Gastroesophageal sphincter (tissue), 4 donors: ENCODE measurements at regions not wholly inside any gene's neighbourhood (a gene's known extent, or its start where the extent isn't known, plus 50 kb on each side); places are given as distances from the start of the nearest gene placed in this dataset.

Experiments
- ATAC-seq: fragments of 150-250 bp; one replicate; pipeline ENCODE4 v1.9.1; 2016; ENCODE audit warnings: mild to moderate bottlenecking, moderate library complexity
- H3K27ac ChIP-seq, 4 donors: fragments of 200-600 bp; sonication (generic) in 3 of 4; 1 replicate in 3 of 4; 2 replicates in 1 of 4; pipeline ENCODE4 v1.5.1; 2016 to 2019
- H3K27me3 ChIP-seq: fragments of 200-600 bp; sonication (generic); one replicate; pipeline ENCODE4 v1.5.1; 2019
- H3K36me3 ChIP-seq, 2 donors: fragments of 200-600 bp; sonication (generic); one replicate each; pipeline ENCODE4 v1.5.1; 2019; ENCODE audit warnings: control low read depth in 1 of 2
- H3K4me1 ChIP-seq, 3 donors: fragments of 200-600 bp; sonication (generic); 1 replicate in 2 of 3; 2 replicates in 1 of 3; pipeline ENCODE4 v1.5.1; 2016 to 2019; ENCODE audit warnings: control low read depth in 2 of 3
- H3K4me3 ChIP-seq, 2 donors: fragments of 200-600 bp; sonication (generic); one replicate each; pipeline ENCODE4 v1.5.1; 2019; ENCODE audit warnings: mild to moderate bottlenecking in 1 of 2, moderate library complexity in 1 of 2
- H3K9me3 ChIP-seq, 3 donors: fragments of 200-600 bp; sonication (generic); one replicate each; pipeline ENCODE4 v1.5.1; 2017 to 2019; ENCODE audit warnings: control low read depth in 2 of 3
- EP300 ChIP-seq: sonication (generic); formaldehyde crosslinking; IDR thresholded peaks from one replicate; pipeline ENCODE4 v1.6.1; 2017; ENCODE audit warnings: antibody characterized with exemption, mild to moderate bottlenecking
- POLR2A ChIP-seq, 2 donors: fragments of 450-650 bp; IDR thresholded peaks; one replicate each; pipeline ENCODE4 v1.6.1; 2017; ENCODE audit warnings: antibody characterized with exemption in 2 of 2, mild to moderate bottlenecking in 2 of 2, moderate library complexity in 1 of 2
- POLR2AphosphoS5 ChIP-seq: sonication (generic); formaldehyde crosslinking; IDR thresholded peaks from one replicate; pipeline ENCODE4 v1.6.1; 2017; ENCODE audit warnings: antibody characterized with exemption
- WGBS, 2 donors: methylation state at CpG; one replicate each; pipeline ENCODE4 v1.1.5; 2018; ENCODE audit warnings: low coverage in 1 of 2; 5-methylcytosine and 5-hydroxymethylcytosine counted together
- TF ChIP-seq, protein P1 (sequence below), 4 experiments: fragments of 200-600 bp in 2 of 4; fragments of 450-650 bp in 2 of 4; sonication (generic) in 1 of 4; IDR thresholded peaks; one replicate each; pipeline ENCODE4 v1.5.1; 2017 to 2019; ENCODE audit warnings: antibody characterized with exemption in 4 of 4, mild to moderate bottlenecking in 2 of 4, moderate library complexity in 2 of 4

DNA sequence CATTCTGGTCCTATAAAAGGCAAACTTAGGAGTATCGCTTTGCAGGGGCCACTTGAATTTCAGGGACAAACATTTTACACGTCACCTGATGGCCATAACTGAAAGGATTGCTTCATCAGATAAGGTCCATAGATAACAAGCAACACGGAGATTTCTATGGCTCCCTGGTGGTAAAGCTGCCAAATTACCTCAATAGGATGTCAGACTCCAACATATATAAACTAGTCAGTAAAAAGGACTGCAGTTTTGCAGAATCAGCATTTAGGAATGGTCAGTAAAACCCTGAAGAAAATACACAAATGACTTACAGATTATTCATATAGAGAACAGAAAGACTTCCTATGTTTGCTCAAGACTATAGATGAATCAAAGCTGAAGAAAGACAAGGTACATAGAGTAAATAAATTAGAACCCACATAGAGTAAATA is 66.1 kb upstream of the GRIP1 start:
- WGBS, 2 donors = 22 to 47% methylated on average over 1 to 3 of the region's 3 CpGs

DNA sequence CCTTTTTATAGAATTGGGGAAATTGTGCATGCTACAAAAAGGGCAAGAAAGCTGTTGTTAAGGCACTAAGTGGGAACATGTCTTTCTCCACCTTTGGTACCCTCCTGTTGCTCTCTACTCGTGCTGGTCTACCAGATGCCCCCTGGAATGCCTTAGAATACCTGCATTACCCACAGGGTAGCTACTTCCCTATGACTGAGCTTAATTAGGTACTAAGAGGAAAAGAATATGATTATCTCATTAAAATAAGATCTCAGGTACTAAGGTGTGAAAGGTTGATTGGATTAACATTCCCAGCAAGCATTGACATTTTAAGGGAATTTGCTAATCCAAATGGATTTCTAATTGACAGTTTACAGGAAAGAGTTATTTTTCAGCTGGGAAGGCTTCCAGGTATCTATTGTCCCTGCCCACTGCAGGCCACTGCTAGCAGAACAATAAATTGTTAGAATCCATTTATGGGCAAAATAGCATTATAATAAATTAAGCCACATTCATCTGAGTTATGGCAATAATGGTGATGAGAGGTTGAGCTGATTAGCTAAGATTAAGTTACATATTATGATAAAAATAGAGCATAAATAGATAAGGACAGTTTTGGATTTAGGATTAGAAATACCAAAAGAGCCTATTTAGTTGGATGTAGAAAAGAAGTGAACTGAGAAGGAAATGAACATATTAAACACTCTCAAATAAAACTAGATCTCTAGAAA is 67.8 kb upstream of the GRIP1 start:
- H3K36me3 ChIP-seq = no peaks in the 10 kb centered on the region
- ATAC-seq = no peak
- no peak overlapping the region for H3K27ac ChIP-seq
- peaks cover 0 to 2% (median 0%) of the 10 kb centered on the region in 3 donors for H3K4me1 ChIP-seq
- H3K27me3 ChIP-seq = no peaks in the 10 kb centered on the region
- TF ChIP-seq EP300 (no peak), POLR2A (IDR thresholded peaks at IDR 0.05) (no peak), POLR2AphosphoS5 (no peak)
- TF ChIP-seq, protein P1, sequence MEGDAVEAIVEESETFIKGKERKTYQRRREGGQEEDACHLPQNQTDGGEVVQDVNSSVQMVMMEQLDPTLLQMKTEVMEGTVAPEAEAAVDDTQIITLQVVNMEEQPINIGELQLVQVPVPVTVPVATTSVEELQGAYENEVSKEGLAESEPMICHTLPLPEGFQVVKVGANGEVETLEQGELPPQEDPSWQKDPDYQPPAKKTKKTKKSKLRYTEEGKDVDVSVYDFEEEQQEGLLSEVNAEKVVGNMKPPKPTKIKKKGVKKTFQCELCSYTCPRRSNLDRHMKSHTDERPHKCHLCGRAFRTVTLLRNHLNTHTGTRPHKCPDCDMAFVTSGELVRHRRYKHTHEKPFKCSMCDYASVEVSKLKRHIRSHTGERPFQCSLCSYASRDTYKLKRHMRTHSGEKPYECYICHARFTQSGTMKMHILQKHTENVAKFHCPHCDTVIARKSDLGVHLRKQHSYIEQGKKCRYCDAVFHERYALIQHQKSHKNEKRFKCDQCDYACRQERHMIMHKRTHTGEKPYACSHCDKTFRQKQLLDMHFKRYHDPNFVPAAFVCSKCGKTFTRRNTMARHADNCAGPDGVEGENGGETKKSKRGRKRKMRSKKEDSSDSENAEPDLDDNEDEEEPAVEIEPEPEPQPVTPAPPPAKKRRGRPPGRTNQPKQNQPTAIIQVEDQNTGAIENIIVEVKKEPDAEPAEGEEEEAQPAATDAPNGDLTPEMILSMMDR (IDR thresholded peaks at IDR 0.05) = no peak
- no peak overlapping the region for H3K4me3 ChIP-seq
- 33 to 88% methylated on average over 1 of the region's 1 CpG for WGBS, 2 donors
- no peaks in the 10 kb centered on the region for H3K9me3 ChIP-seq

More for the DNA sequence above, 66.1 kb upstream of the GRIP1 start:
- ATAC-seq = no peak
- no peak overlapping the region for H3K4me3 ChIP-seq
- H3K27ac ChIP-seq = no peak overlapping the region
- TF ChIP-seq, protein P1 (IDR thresholded peaks at IDR 0.05) = no peak
- TF ChIP-seq POLR2A (IDR thresholded peaks at IDR 0.05) (no peak), EP300 (no peak), POLR2AphosphoS5 (no peak)
- H3K4me1 ChIP-seq = no peaks in the 10 kb centered on the region
- H3K27me3 ChIP-seq = no peaks in the 10 kb centered on the region
- H3K36me3 ChIP-seq = no peaks in the 10 kb centered on the region
- no peaks in the 10 kb centered on the region for H3K9me3 ChIP-seq

DNA sequence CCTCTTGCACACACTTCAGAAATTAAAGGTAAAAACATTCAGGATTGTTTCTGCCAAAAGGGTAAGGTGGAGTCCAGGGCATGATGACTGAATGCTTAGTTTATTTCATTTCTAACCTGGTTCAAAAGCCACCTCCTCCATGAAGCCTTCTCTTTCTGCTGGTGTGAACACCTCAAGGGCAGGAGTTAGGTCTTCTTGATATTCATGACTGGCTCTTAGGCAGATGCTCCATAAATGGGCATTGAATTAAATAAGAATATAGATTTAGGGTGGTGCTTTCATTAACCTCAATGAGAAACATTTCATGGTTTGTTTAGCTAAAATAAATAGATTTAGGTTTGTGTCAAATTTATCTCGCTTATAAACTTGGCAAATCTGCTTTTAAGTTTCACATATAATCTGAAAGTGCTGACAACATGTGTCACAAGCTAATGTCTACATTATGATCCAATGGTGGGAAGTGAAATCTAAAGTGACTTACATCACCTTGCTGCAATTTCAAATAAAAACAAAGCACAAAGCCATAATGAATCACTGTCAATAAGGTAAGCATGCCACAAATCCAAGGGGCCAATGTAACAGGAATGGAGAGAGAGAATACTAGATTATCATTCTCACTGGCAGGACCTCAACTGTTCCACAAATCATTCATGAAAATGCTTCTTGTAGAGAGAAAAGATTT is 72.7 kb upstream of the GRIP1 start:
- ATAC-seq = no peak
- Histone ChIP-seq H3K4me1 (peaks cover 0 to 7% (median 0%) of the 10 kb centered on the region in 3 donors), H3K27ac (no peak overlapping the region), H3K27me3 (no peaks in the 10 kb centered on the region), H3K36me3 (no peaks in the 10 kb centered on the region), H3K9me3 (no peaks in the 10 kb centered on the region), H3K4me3 (no peak overlapping the region)
- 17 to 38% methylated on average over 1 of the region's 1 CpG for whole genome bisulfite sequencing, 2 donors
- TF ChIP-seq, protein P1 (IDR thresholded peaks at IDR 0.05) = no peak
- TF ChIP-seq POLR2AphosphoS5 (no peak), POLR2A (IDR thresholded peaks at IDR 0.05) (no peak), EP300 (no peak)

DNA sequence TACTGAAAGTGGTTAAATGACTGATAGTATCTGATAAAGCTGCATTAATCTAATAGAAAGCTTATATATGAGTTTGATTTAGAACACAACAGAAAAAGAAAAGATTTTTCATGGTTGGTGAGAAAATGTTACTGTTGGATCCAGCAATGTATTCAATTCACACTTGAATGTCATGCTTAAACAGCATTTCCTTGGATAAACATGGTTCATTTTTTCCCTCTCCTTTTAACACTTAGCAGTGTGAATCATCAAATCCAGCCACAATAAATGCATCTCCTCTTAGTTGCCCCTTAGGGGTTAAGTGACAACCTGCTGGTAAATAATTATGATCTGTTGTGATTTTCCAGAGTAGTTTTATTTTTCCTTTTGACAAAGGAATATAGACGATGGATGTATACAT is 74.9 kb upstream of the GRIP1 start:
- H3K27ac ChIP-seq = no peak overlapping the region
- no peaks in the 10 kb centered on the region for H3K36me3 ChIP-seq
- ATAC-seq = no peak
- H3K4me3 ChIP-seq = no peak overlapping the region
- 56 to 83% methylated on average over 1 of the region's 1 CpG for WGBS, 2 donors
- TF ChIP-seq EP300 (no peak), POLR2A (IDR thresholded peaks at IDR 0.05) (no peak), POLR2AphosphoS5 (no peak)
- TF ChIP-seq, protein P1 (IDR thresholded peaks at IDR 0.05) = no peak
- no peaks in the 10 kb centered on the region for H3K27me3 ChIP-seq
- no peaks in the 10 kb centered on the region for H3K9me3 ChIP-seq
- peaks cover 0 to 7% (median 0%) of the 10 kb centered on the region in 3 donors for H3K4me1 ChIP-seq
